GM21717 (cell line): ENCODE measurements at regions not wholly inside any gene's neighbourhood (a gene's known extent, or its start where the extent isn't known, plus 50 kb on each side); places are given as distances from the start of the nearest gene placed in this dataset.

Source experiments
- ATAC-seq: cut with Tn5 transposase; IDR thresholded peaks from one replicate; pipeline ENCODE4 v1.9.1; 2021; ENCODE audit warnings: mild to moderate bottlenecking, moderate library complexity; ENCODE audit not compliant: unreplicated experiment

DNA sequence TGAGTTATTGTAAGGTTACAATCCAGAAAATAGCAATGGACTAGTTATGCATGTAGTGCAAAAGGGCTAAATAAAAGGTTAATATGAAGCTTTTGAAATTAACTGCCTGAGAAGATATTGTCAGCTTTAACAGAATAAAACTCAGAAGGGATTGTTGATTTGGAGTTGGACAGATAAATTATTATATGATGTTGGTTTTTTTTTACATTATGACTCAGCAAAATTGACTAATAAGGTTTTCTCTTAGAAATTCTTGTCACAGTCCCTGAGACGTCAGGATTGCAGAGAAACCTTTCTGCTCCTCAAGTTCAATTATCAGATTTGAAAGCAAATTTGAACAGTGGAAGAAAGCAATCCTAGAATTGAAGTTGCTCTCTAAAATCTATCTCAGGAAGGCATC is 946.9 kb downstream of the CBLN2 start:
- ATAC-seq: no peak

DNA sequence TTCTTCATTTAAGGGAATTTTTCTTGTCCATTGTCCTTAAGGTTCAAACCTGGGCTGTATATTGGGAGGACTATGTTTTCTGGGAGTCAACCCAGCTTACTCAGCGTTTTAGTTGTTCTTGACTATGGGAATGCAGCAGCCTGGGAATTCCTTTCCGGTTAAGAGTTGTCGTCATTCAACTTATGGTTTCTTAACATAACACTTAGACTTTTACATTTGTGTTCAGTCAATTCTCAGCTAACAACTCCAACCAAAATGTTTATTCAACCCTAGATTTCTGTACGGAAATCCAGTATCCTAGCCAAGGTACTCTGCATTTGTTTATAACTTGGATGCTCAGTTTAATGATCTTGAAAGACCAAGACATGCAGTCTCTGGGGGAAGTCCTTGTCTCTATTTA is 960.9 kb downstream of the CBLN2 start:
- no peak for ATAC-seq

DNA sequence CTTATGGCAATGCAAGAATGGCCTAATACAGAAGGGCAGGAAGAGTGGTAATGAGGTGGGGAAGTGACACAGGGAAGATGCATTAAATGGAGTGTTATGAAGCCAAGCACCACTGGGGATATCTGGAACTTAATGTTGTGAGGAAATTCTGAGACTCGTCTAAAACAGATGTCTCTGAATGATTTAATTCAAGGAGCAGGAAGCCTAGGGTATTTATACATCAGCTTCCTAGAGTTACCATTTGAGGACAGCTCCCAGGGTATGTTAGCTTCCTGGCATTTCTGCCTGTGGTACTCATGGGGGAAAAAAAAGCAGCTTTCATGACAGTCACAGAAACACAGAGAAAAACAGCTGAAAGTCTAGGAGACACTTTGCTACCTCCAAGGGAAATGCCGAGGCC is 989.5 kb downstream of the CBLN2 start:
- ATAC-seq: no peak

DNA sequence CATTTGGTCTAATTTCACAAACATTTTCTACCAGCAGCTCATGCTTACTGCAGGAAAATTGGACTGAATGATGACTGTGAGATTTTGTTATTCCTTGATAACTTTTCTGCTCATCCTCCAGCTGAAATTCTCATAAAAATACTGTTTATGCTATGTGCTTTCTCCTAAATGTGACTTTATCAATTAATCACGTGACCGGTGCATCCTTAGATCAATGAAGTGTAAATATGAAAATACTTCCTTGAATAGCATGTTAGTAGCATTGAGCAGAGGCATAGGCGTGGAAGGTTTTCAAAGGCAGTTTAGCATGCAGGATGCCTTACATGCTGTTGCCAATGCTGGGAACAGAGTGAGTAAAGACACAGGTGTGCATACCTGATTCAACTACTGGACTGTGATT is 1002.5 kb downstream of the CBLN2 start:
- no peak for ATAC-seq

DNA sequence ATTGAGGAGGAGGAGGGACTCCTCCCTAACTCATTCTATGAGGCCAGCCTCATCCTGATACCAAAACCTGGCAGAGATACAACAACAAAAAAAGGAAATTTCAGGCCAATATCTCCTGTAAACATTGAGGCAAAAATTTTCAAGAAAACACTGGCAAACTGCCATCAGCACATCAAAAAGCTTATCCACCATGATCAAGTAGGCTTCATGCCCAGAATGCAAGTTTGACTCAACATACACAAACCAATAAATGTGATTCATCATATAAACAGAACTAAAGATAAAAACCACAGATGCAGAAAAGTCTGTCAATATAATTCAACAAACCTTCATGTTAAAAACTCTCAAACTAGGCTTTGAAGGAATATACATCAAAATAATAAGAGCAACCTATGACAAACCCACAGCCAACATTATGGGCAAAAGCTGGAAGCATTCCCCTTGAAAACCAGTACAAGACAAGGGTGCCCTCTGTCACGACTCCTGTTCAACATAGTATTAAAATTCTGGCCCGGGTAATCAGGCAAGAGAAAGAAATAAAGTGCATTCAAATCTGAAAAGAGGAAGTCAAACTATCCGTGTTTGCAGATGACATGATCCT is 1014.3 kb downstream of the CBLN2 start:
- no peak for ATAC-seq

DNA sequence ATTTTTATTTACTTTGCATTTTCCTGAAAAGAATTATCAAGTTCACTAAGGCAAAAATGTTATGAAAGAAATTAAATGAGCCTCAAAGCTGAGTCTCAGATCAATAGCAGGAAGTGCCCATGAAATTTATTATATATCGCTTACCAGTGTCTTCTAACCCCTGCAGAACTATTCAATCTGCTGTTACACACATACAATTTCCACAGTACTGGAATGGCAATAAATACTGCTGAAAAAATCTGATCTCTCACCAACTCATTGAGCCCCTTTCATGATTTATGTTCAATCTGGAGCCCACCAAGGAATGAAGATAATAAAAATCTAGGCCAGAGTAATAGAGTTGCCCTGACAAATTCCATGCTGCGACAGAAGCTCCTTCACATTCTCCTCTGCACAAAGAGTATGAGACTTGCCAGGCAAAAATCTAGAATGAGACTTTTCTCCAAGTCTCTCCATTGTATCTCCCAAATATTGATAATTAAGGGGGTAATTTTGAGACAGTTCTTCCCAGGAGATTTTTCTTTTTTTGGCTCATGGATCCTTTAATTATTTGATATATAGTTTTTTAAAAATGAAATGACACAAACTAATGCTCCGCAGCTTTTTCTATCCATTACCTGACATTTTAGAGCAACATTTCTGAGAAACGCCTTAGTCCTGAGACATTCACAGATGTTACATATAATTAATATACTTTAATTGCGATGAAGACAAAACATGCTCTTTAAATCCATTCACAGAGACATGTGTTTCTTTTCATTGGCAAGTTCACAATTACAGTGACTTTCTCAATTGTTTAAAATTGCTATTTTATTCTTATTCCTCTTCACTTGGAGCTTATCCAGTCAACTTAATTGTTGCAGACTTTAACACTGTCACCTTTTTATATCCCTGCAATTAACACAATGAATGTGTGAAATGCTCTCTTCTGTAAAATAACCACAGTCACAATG is 1020.4 kb downstream of the CBLN2 start:
- ATAC-seq: no peak

DNA sequence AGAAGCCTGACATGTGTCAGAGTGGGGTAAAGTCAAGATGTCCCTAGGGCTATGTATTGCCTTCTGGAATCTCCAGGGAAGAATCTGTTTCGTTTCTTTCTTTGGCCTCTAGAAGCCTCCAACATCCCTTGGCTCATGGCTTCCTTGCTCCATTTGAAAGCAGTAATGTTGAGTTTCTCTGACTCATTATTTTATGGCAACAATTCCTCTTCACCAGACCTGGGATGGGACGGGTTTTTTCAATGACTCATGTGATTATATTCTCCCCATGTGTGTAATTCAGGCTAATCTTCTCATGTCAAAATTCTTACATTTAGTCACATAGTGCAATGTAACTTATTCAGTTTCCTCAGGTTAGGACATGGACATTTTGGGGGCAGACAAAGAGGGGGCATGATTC is 1038.6 kb downstream of the CBLN2 start:
- ATAC-seq: no peak

DNA sequence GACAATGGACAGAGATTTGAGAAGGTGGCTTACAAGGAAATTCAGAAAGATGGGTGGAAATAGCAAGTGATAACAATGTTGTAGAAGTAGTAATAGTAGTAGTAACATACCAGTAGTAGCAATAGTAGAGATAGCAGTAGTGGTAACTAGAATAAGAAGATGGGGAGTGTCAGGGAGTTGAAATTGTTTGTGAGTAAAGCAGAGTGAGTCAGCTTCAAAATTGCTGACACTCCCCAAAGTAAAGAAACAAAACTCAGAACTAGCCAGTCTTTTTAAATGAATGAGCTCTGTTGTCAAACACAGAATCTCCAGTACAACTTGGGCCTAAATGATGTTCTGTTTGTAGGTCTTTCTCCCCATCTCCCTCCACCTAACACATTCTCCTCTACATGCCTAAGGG is 1040.9 kb downstream of the CBLN2 start:
- no peak for ATAC-seq

DNA sequence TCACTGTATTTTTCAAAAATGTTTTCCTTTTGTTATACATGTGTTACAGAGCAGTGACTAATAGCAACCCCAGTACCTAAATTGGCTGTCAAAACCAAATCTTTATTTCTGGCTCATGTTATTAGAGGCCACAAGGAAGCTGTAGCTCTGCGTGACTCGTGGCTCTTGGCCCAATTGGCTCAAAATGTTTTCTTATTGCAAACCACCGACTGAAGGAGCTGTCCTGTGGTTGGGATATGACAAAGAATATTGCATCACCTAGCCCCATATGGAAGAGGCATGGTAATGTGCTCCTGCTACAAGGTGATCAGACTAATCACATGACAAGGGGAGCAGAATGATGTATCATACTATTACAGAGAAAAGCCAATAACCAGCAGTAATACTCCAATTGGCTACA is 1058.5 kb downstream of the CBLN2 start:
- ATAC-seq: no peak

DNA sequence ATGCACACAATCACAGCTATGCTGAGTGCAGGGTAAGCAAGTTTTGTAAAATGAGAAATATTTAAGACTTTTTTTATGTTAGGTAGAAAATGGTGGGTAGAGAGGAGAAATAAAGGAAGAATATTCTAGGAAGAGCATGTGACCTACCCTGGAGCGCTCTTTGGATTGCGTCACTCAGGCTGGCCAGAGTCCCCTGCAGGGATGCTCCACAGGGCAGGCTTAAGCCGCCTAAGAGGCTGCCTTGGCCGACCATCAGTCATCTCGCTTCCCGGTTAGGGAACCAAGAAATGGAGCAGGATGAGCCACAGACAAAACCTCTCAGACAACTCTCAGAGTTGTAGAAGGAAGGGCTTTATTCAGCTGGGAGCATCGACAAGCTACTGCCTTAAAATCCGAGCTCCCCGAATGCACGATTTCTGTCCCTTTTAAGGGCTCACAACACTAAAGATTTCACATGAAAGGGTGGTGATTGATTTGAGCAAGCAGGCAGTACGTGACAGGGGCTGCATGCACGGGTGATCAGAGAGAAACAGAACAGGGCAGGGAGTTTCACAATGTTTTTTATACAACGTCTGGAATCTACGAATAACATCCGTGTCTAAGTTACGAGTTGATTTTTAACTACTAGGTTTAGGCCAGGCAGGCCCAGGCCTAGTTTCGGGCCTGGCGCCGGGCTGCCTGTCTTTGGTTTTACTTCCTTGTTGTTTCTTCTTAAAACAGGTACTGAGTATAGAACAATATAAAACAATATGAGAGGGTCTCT is 1072.0 kb downstream of the CBLN2 start:
- no peak for ATAC-seq

DNA sequence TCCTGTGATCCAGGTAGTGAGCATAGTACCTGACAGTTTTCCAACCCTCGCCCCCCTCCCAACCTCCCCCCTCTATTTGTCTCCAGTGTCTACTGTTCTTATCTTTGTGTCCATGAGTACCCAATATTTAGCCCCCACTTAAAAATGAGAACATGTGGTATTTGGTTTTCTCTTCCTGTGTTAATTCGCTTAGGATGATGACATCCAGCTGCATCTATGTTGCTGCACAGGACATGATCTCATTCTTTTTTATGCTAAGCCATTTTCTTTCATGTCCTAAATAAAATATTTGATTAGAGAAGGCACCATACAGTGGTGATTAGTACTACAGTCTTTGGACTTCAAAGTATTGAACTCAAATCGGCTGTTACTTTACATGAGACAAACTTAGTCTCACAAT is 1087.9 kb downstream of the CBLN2 start:
- no peak for ATAC-seq

DNA sequence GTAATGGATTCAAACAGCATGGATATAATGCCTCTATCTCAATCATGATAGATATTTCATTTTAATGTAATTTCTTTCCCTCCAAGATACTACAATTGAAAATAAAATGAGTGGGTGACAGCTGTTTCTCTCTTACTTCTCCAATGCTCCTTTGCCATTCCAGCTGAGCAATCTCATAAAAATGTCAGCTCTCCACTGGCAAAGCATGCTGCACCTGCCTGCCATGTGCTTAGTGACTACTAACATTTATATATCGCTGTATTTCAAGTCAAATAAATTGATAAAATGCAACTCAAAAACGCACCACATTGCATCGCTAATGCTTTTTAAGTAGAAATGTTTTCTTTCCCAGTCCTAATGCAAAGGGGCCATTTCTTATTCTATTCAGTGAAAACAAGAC is 1093.9 kb downstream of the CBLN2 start:
- ATAC-seq: no peak

DNA sequence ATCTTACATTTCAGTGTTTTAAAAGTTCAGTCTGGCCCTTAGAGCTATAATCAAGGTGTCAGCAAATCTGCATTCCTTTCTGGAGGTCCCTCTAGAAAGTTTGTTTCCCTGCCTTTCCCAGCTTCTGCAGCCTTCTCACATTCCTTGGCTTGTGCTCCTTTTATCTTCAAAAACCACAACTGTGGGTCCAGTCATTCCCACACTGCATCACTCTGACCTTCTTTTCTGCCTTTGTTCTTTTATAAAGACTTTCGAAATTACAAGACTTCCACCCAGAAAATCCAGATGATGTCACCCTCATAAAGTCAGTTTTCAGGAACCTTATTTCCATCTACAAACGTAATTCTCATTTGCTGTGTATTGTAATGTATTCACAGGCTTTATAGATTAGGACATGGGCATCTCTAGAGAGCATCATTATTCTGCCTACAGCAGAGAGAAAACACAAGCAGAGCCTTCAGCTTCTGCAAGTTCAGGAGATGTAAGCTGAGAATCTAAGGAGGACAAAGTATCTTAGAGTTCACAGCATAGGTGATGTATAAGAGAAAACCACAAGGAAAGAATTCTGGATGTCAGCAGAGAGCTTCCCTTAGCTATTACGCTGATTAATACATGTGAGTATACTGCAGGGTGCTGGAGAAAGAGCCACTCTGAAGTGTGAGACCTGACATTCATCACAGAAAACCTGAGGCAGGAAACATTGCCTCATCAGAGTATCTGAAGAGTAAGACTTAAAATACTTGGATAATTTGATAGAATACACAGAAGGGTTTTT is 1100.2 kb downstream of the CBLN2 start:
- ATAC-seq: no peak

DNA sequence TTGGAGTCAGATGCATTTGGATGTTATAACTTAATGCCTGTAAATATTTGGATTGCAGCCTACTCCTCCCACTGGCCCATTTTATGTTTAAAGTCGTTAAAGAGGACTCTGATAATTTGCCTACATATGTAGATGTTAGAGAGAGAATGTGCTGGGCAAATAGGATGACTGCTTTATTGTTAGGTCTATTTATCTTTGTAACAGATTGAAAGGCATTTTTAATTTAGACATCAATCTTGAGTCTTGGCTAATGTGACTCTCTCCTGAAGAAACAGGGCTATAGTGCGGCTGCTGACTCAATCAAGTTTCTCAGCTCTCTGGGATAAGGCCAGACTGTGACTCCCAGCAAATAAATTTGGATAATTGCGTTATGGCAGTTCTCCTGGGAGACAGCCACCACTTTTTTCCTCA is 1101.4 kb downstream of the CBLN2 start:
- no peak for ATAC-seq

DNA sequence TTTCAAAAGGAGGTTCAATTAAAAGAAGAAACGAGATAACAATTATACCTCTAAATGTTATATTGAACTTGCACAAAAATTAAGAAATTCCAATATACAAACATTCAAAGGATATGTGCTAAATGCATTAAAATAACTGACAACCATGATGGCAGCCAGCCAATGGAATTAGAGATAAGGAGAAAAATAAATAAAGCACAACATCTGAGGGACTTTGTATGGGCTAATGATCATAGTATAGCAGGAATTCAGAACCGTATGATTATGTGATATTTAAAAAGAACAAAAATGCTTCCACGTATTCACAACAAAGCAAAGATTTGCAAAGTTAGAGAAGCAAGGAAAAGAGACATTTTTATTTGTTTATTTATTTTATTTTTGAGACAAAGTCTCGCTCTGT is 1103.0 kb downstream of the CBLN2 start:
- ATAC-seq: no peak

DNA sequence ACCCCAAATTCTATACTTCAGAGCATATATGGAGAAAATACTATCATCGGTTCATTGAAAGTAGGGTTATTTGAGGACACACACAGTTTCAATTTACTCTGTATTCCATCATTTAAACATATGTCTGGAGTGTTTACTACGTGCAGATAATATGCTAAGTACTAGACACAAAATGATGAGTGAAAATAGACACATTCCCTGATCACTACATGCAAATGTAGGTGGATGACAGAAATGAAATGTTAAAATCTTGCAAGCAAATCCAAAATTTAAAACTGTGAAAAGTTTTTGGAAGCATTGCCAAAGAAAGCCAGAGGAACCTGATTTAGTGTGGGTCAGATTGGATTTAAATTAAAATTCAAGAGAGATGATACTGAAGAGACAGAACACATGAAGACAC is 1106.6 kb downstream of the CBLN2 start:
- ATAC-seq: no peak

DNA sequence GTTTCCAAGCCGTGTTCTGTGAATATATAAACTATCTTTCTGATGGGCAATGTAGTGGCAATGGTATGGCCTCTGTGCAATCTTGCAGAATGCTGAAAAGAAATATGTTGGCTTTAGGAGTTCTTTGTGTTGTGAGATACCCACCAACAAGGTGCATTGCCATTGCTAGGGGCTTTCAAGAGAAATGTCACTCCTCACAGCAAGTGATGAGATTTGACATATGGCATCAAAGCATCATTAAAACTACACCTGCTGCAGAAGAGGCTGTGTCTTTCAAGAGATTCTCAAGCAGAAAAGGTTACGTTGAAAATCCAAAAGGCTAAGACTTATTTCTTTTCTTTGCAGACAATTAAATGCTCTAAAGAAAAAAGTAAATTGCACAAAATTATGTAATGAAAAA is 1110.8 kb downstream of the CBLN2 start:
- ATAC-seq: no peak

DNA sequence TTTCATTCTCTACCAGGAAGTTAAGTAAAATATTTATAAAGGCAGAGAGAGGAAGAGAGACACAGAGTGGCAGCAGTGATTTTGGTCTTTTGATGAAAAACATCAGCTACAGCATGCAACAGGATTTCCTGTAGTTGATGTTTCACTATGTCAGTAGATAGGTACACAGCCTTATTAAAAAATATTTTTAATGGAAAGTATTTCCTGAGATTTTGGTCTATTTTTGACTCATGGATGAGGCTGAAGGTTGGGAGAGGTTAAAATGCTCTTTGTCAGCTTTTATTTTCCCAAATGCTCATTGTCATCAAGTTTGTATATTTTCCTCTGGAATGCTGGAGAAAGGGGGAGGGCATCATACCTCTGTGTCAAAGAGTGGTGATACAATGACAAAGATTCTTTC is 1112.5 kb downstream of the CBLN2 start:
- ATAC-seq: no peak

DNA sequence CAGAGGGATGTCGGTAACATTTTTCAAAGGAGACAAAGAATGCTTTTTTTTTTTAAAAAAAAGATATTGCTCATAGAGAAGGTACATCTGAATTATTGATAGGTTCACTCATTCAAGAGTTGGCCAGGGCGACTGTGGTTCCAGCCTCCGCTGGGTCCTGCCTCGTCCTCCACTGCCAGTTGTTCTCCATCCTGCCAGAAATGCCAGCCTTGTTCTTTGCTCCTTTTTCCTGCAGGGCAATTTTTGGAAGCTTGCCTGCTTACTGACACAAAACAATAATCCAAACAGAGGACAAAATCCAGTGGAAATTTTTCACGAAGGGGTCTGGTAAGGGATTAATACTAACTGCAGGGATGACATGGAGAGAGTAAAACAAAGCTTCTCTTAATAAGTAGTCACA is 1113.0 kb downstream of the CBLN2 start:
- ATAC-seq: no peak

DNA sequence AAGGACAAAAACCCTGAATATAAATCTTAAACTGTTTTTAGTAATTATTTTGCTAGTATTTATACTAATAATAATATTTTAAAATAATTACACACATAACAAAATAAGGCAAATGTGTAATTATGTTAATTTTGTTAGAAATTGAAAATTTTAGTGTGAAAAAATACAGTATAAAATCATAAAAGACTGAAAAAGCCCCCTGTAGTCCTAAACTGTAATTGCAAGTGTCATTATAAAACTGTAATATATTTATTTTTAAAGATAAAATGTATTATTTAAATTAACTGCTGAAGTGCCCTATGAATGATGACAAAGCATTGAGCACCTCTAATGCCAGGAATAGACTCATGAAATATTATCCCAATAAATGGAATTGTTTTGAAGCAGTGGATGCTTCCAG is 1117.7 kb downstream of the CBLN2 start:
- no peak for ATAC-seq

DNA sequence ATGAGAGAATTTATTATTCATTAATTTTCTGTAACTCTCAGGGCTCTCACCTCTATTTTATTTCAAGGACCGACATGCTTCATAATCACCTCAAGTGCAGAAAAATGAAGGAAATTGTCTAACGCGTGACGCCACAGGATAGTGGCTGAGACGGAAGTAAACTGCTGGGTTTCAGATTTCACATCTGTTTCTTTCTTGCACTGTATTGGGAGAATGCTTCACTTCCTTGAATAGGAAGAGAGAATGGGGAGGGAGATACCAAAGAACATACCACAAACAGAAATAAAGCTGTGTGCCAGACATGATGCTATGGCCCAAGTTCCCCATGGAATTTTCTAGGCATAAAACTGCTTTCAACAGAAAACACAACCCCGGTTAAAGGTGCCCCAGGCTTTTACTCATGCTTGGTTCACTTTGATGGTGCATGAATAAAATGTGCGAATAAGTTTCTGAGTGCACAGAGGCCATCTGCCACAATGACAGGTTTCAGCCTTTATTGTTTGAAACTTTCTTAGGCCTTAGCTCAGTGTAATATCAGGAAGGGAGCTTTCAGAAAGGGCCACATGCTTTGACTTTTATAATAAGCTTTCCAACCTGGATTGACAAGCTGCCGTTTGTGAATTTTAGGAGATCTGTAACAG is 1116.4 kb downstream of the SOCS6 start:
- ATAC-seq: no peak
